GM12801 (cell line): ENCODE measurements at regions not wholly inside any gene's neighbourhood (a gene's known extent, or its start where the extent isn't known, plus 50 kb on each side); places are given as distances from the start of the nearest gene placed in this dataset.

Source experiments
- CTCF ChIP-seq: IDR thresholded peaks from one replicate; pipeline ENCODE4 v1.5.1; 2011; ENCODE audit warnings: control low read depth; ENCODE audit not compliant: insufficient read length; ENCODE audit errors: extremely low read depth

GRCh38 chr1:30466026-30466425 lies 257.4 kb downstream of the MATN1 start:
- TF ChIP-seq CTCF, result no peak

- no peak for TF ChIP-seq CTCF
These were observed 258.3 kb downstream of the MATN1 start for GRCh38 chr1:30465096-30465495.

- no peak for TF ChIP-seq CTCF
These were observed 259.2 kb downstream of the MATN1 start for GRCh38 chr1:30464187-30464617.

- no peak for TF ChIP-seq CTCF
These were observed 260.5 kb downstream of the MATN1 start for GRCh38 chr1:30462826-30463425.

- TF ChIP-seq CTCF, result no peak
These were observed 261.2 kb downstream of the MATN1 start for GRCh38 chr1:30462166-30462565.

- no peak for TF ChIP-seq CTCF
These were observed 261.7 kb downstream of the MATN1 start for GRCh38 chr1:30461640-30462039.

- no peak for TF ChIP-seq CTCF
These were observed 262.7 kb downstream of the MATN1 start for GRCh38 chr1:30460661-30461060.
